C4-2B (cell line): ENCODE measurements at regions not wholly inside any gene's neighbourhood (a gene's known extent, or its start where the extent isn't known, plus 50 kb on each side); places are given as distances from the start of the nearest gene placed in this dataset.
"Not testable (repeated sequence)": the region's sequence is repeated elsewhere in the genome, so short reads cannot be mapped to it uniquely, and the experiment has no call there.

ENCODE experiments used
- H3K27ac ChIP-seq: fragments of 450-650 bp; 2 replicates; pipeline ENCODE4 v1.5.1; 2017
- CTCF ChIP-seq: fragments of 450-650 bp; conservative IDR thresholded peaks from 2 replicates; pipeline ENCODE4 v1.5.1; 2017; ENCODE audit warnings: mild to moderate bottlenecking
- ZFX ChIP-seq: fragments of 450-650 bp; IDR thresholded peaks from 2 replicates; pipeline ENCODE4 v1.6.1; 2017

GRCh38 chr13:90926459-90926858 is 421.0 kb upstream of the MIR17HG start:
- no peak overlapping the region for H3K27ac ChIP-seq
- TF ChIP-seq ZFX: no peak
- TF ChIP-seq CTCF: no peak

GRCh38 chr13:90928109-90928508 is 419.4 kb upstream of the MIR17HG start:
- no peak overlapping the region for H3K27ac ChIP-seq
- TF ChIP-seq CTCF (no peak), ZFX (no peak)

- H3K27ac ChIP-seq: no peak overlapping the region
- TF ChIP-seq ZFX (no peak), CTCF (no peak)
Measured at GRCh38 chr13:90933097-90933826, 414.2 kb upstream of the MIR17HG start.

- TF ChIP-seq ZFX (no peak), CTCF (no peak)
- H3K27ac ChIP-seq: no peak overlapping the region
Measured at GRCh38 chr13:90934741-90935140, 412.7 kb upstream of the MIR17HG start.

- H3K27ac ChIP-seq: no peak overlapping the region
- TF ChIP-seq ZFX: no peak
Measured at GRCh38 chr13:90938848-90939247, 408.6 kb upstream of the MIR17HG start.

- TF ChIP-seq ZFX (no peak), CTCF (no peak)
Measured at GRCh38 chr13:90943946-90944345, 403.5 kb upstream of the MIR17HG start.

GRCh38 chr13:90945146-90945545 is 402.3 kb upstream of the MIR17HG start:
- not testable (repeated sequence) for H3K27ac ChIP-seq

More at GRCh38 chr13:90943946-90944345, 403.5 kb upstream of the MIR17HG start:
- no peak overlapping the region for H3K27ac ChIP-seq

GRCh38 chr13:90946125-90946524 is 401.4 kb upstream of the MIR17HG start:
- not testable (repeated sequence) for H3K27ac ChIP-seq

- no peak for TF ChIP-seq CTCF
- TF ChIP-seq ZFX: no peak
- no peak overlapping the region for H3K27ac ChIP-seq
Measured at GRCh38 chr13:90947976-90948375, 399.5 kb upstream of the MIR17HG start.
